ENCODE measurements at regions not wholly inside any gene's neighbourhood (a gene's known extent, or its start where the extent isn't known, plus 50 kb on each side); places are given as distances from the start of the nearest gene placed in this dataset.

DNA sequence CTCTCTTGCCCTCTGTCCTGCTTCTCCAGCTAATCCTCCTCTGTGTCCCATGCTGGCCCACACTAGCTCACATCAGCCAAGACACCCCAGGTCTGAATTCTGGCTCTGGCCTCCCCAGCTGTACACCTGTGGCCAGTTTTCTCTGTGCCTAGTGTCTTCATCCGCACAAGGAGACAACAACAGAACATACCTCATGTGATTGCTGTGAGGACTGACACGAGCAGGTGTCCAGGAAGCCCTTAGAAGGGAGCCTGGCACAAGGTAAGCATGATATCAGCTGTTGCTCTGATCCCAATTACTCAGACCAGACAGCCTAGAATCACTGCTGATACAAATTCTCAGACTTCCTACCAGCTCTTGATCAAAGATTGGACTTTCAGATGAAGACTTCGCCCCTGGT lies 71.2 kb upstream of the GJB5 start:
- no peaks in the 10 kb centered on the region for H3K79me2 ChIP-seq (ENCODE audit: insufficient read depth, low read length)
- H3K36me3 ChIP-seq (ENCODE audit: low read length), result no peaks in the 10 kb centered on the region
- TF ChIP-seq EZH2phosphoT487 (conservative IDR thresholded peaks at IDR 0.05; ENCODE audit: low read length), result no peak
- TF ChIP-seq, protein P1, sequence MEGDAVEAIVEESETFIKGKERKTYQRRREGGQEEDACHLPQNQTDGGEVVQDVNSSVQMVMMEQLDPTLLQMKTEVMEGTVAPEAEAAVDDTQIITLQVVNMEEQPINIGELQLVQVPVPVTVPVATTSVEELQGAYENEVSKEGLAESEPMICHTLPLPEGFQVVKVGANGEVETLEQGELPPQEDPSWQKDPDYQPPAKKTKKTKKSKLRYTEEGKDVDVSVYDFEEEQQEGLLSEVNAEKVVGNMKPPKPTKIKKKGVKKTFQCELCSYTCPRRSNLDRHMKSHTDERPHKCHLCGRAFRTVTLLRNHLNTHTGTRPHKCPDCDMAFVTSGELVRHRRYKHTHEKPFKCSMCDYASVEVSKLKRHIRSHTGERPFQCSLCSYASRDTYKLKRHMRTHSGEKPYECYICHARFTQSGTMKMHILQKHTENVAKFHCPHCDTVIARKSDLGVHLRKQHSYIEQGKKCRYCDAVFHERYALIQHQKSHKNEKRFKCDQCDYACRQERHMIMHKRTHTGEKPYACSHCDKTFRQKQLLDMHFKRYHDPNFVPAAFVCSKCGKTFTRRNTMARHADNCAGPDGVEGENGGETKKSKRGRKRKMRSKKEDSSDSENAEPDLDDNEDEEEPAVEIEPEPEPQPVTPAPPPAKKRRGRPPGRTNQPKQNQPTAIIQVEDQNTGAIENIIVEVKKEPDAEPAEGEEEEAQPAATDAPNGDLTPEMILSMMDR (IDR thresholded peaks at IDR 0.05; ENCODE audit: insufficient read depth, low read length, poor library complexity, severe bottlenecking), result no peak
- H3K9me2 ChIP-seq (replicated peaks; ENCODE audit: insufficient read depth, low read length), result no peaks in the 10 kb centered on the region
- H3K27me3 ChIP-seq (ENCODE audit: low read length), result no peaks in the 10 kb centered on the region
- no peaks in the 10 kb centered on the region for H3K9me3 ChIP-seq (ENCODE audit: insufficient read depth, low read length)
- H3K27ac ChIP-seq (ENCODE audit: low read depth, low read length), result no peak overlapping the region
- no peak overlapping the region for H3K4me3 ChIP-seq (ENCODE audit: insufficient read depth, low read length, poor library complexity, severe bottlenecking)
- no peaks in the 10 kb centered on the region for H4K20me1 ChIP-seq (ENCODE audit: low read depth, low read length)
- no peak overlapping the region for H2AFZ ChIP-seq (ENCODE audit: low read depth, low read length, severe bottlenecking)
- H3F3A ChIP-seq (ENCODE audit: insufficient read depth), result no peaks in the 10 kb centered on the region
- no peak overlapping the region for H3K4me2 ChIP-seq (ENCODE audit: low read depth, low read length, poor library complexity, severe bottlenecking)
- H3K9ac ChIP-seq (ENCODE audit: low read length), result no peak overlapping the region

DNA sequence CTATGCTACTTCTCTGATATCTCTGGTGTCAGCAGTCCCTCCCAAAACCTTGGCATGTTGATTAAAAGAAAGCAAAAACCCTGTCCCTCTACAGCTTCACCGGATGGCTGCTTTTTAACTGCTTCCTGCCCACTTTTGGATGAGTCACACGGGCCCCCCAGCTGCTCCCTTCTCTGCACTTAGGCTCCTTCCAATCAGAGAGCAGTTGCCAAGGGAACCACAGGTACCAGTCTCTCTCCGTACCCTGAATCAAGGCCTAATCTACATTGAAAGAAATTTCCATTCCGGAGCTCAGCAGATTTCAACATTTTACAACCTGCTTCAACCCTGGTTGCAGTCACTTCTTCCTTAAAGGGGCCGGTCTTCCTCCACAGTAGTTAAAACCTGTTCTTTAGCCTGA lies 70.6 kb upstream of the GJB5 start:
- H3F3A ChIP-seq (ENCODE audit: insufficient read depth), result no peaks in the 10 kb centered on the region
- H3K79me2 ChIP-seq (ENCODE audit: insufficient read depth, low read length), result no peaks in the 10 kb centered on the region
- no peak overlapping the region for H3K4me3 ChIP-seq (ENCODE audit: insufficient read depth, low read length, poor library complexity, severe bottlenecking)
- no peaks in the 10 kb centered on the region for H4K20me1 ChIP-seq (ENCODE audit: low read depth, low read length)
- no peaks in the 10 kb centered on the region for H3K9me3 ChIP-seq (ENCODE audit: insufficient read depth, low read length)
- H3K9ac ChIP-seq (ENCODE audit: low read length), result no peak overlapping the region
- H3K36me3 ChIP-seq (ENCODE audit: low read length), result no peaks in the 10 kb centered on the region
- TF ChIP-seq, protein P1 (IDR thresholded peaks at IDR 0.05; ENCODE audit: insufficient read depth, low read length, poor library complexity, severe bottlenecking), result no peak
- TF ChIP-seq EZH2phosphoT487 (conservative IDR thresholded peaks at IDR 0.05; ENCODE audit: low read length), result no peak
- no peak overlapping the region for H2AFZ ChIP-seq (ENCODE audit: low read depth, low read length, severe bottlenecking)
- H3K27ac ChIP-seq (ENCODE audit: low read depth, low read length), result no peak overlapping the region
- H3K4me2 ChIP-seq (ENCODE audit: low read depth, low read length, poor library complexity, severe bottlenecking), result no peak overlapping the region
- H3K27me3 ChIP-seq (ENCODE audit: low read length), result no peaks in the 10 kb centered on the region
- no peaks in the 10 kb centered on the region for H3K9me2 ChIP-seq (replicated peaks; ENCODE audit: insufficient read depth, low read length)

DNA sequence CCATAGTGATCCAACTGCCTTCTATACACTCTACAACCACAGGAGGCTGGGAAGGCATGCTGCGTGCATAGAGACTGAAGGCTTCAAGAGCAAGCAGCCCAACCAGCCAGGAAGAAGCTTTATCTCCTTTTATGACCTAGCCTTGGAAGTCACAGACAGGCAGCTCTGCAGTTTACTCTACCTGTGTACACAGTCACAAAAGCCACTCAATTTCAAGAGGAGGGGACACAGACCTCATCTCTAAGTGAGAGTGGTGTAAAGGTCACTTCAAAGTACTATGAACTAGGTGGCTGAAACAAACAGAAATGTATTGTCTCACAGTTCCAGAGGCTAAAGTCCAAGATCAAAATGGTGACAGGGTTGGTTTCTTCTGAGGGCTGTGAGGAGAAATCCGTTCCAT lies 69.6 kb upstream of the GJB5 start:
- H3K9me3 ChIP-seq (ENCODE audit: insufficient read depth, low read length), result no peaks in the 10 kb centered on the region
- no peak overlapping the region for H3K9ac ChIP-seq (ENCODE audit: low read length)
- no peak overlapping the region for H3K4me3 ChIP-seq (ENCODE audit: insufficient read depth, low read length, poor library complexity, severe bottlenecking)
- H3K36me3 ChIP-seq (ENCODE audit: low read length), result no peaks in the 10 kb centered on the region
- H3K27me3 ChIP-seq (ENCODE audit: low read length), result no peaks in the 10 kb centered on the region
- no peaks in the 10 kb centered on the region for H3F3A ChIP-seq (ENCODE audit: insufficient read depth)
- H3K27ac ChIP-seq (ENCODE audit: low read depth, low read length), result no peak overlapping the region
- no peaks in the 10 kb centered on the region for H3K9me2 ChIP-seq (replicated peaks; ENCODE audit: insufficient read depth, low read length)
- H3K79me2 ChIP-seq (ENCODE audit: insufficient read depth, low read length), result no peaks in the 10 kb centered on the region
- H3K4me2 ChIP-seq (ENCODE audit: low read depth, low read length, poor library complexity, severe bottlenecking), result no peak overlapping the region
- no peak for TF ChIP-seq EZH2phosphoT487 (conservative IDR thresholded peaks at IDR 0.05; ENCODE audit: low read length)
- TF ChIP-seq, protein P1 (IDR thresholded peaks at IDR 0.05; ENCODE audit: insufficient read depth, low read length, poor library complexity, severe bottlenecking), result no peak
- H2AFZ ChIP-seq (ENCODE audit: low read depth, low read length, severe bottlenecking), result no peak overlapping the region
- no peaks in the 10 kb centered on the region for H4K20me1 ChIP-seq (ENCODE audit: low read depth, low read length)

DNA sequence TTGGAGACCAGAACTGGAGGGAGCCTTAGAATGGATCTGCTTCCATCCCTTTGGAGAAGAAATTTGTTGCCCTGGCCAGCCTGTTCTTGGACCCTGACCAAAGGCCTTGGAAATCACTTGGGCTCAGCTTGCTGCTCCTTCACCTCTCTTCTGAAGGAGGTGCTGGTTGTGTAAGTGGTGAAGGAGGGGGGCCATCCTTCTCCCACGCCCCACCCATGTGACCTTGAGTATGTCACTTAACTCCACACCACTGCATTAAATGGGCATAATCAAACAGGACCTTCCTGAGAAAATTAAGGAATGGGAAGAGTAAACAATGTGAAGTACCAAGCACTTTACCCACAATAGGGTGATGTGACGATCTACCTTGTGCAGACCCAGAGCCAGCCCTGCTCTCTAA lies 68.3 kb upstream of the GJB5 start:
- Histone ChIP-seq H3K9me3 (ENCODE audit: insufficient read depth, low read length) (no peaks in the 10 kb centered on the region), H3K36me3 (ENCODE audit: low read length) (no peaks in the 10 kb centered on the region), H3K27ac (ENCODE audit: low read depth, low read length) (no peak overlapping the region), H3F3A (ENCODE audit: insufficient read depth) (no peaks in the 10 kb centered on the region), H3K9me2 (replicated peaks; ENCODE audit: insufficient read depth, low read length) (no peaks in the 10 kb centered on the region), H3K79me2 (ENCODE audit: insufficient read depth, low read length) (no peaks in the 10 kb centered on the region), H2AFZ (ENCODE audit: low read depth, low read length, severe bottlenecking) (no peak overlapping the region), H4K20me1 (ENCODE audit: low read depth, low read length) (no peaks in the 10 kb centered on the region), H3K27me3 (ENCODE audit: low read length) (no peaks in the 10 kb centered on the region), H3K4me2 (ENCODE audit: low read depth, low read length, poor library complexity, severe bottlenecking) (no peak overlapping the region), H3K4me3 (ENCODE audit: insufficient read depth, low read length, poor library complexity, severe bottlenecking) (no peak overlapping the region), H3K9ac (ENCODE audit: low read length) (no peak overlapping the region)
- TF ChIP-seq EZH2phosphoT487 (conservative IDR thresholded peaks at IDR 0.05; ENCODE audit: low read length), result no peak
- TF ChIP-seq, protein P1 (IDR thresholded peaks at IDR 0.05; ENCODE audit: insufficient read depth, low read length, poor library complexity, severe bottlenecking), result no peak

Measured in SU-DHL-6 (cell line).